Upper lobe of left lung (tissue), 4 donors: ENCODE measurements at regions not wholly inside any gene's neighbourhood (a gene's known extent, or its start where the extent isn't known, plus 50 kb on each side); places are given as distances from the start of the nearest gene placed in this dataset.

Experiments
- EP300 ChIP-seq, 4 donors: sonication (generic); formaldehyde crosslinking; IDR thresholded peaks; one replicate each; pipeline ENCODE4 v1.5.1; 2017; ENCODE audit warnings: antibody characterized with exemption in 4 of 4, control low read depth in 2 of 4
- POLR2A ChIP-seq, 4 donors: fragments of 450-650 bp; IDR thresholded peaks; one replicate each; pipeline ENCODE4 v1.5.1; 2016 to 2017; ENCODE audit warnings: antibody characterized with exemption in 4 of 4, mild to moderate bottlenecking in 2 of 4
- TF ChIP-seq, protein P1 (sequence below), 6 experiments: fragments of 450-650 bp in 4 of 6; fragments of 200-600 bp in 2 of 6; sonication (generic) in 2 of 6; IDR thresholded peaks; one replicate each; pipeline ENCODE4 v1.5.1; 2016 to 2019; ENCODE audit warnings: antibody characterized with exemption in 6 of 6

DNA sequence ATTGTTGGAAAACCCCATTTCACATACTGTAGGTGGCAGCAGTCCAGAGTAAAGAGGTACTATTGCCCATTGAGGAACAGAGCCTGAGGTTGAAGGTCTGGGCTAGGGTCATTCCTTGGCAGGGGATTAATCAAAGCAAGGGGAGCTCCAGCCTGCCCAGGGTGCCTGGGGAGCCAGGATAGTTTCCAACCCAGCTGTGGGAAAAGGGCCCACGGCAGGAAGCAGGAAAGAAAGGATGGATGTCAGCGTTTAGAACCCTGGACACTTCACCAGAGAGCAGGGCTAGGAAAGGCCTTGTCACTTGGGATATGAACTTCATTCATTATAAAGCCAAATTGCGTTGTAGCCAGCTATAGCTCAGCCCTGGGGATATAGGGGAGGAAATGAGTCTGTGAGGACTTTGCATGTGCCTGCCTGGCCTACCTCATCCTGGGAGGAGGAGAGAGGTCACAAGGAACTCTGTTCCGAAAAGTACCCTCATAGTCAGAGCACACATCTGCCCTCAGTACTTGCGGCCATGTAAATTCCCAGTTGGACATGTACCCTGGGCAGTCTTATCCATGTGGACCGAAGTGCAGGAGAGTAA, 140.2 kb upstream of the COPS8 start:
- no peak for TF ChIP-seq EP300 (IDR thresholded peaks at IDR 0.05)
- TF ChIP-seq, protein P1, sequence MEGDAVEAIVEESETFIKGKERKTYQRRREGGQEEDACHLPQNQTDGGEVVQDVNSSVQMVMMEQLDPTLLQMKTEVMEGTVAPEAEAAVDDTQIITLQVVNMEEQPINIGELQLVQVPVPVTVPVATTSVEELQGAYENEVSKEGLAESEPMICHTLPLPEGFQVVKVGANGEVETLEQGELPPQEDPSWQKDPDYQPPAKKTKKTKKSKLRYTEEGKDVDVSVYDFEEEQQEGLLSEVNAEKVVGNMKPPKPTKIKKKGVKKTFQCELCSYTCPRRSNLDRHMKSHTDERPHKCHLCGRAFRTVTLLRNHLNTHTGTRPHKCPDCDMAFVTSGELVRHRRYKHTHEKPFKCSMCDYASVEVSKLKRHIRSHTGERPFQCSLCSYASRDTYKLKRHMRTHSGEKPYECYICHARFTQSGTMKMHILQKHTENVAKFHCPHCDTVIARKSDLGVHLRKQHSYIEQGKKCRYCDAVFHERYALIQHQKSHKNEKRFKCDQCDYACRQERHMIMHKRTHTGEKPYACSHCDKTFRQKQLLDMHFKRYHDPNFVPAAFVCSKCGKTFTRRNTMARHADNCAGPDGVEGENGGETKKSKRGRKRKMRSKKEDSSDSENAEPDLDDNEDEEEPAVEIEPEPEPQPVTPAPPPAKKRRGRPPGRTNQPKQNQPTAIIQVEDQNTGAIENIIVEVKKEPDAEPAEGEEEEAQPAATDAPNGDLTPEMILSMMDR (IDR thresholded peaks at IDR 0.05), result no peak
- no peak for TF ChIP-seq POLR2A (IDR thresholded peaks at IDR 0.05)
